DND-41 (cell line): ENCODE measurements at regions not wholly inside any gene's neighbourhood (a gene's known extent, or its start where the extent isn't known, plus 50 kb on each side); places are given as distances from the start of the nearest gene placed in this dataset.

Experiments
- ATAC-seq: fragments of 200-7000 bp; cut with Tn5 transposase; 3 replicates; pipeline ENCODE4 v1.9.1; 2021; ENCODE audit warnings: low read depth; ENCODE audit not compliant: insufficient read depth
- DNase-seq: peaks from one replicate; pipeline ENCODE4 v3.0.0-alpha.2; 2020
- H2AFZ ChIP-seq: 2 replicates; pipeline ENCODE4 v1.6.0; 2012; ENCODE audit warnings: low read depth, low read length
- H3K27ac ChIP-seq: 2 replicates; pipeline ENCODE4 v1.5.1; 2012; ENCODE audit warnings: low read length, inconsistent platforms
- H3K27me3 ChIP-seq: fragments of 200-600 bp; sonication (generic); 2 replicates; pipeline ENCODE4 v1.6.0; 2012; ENCODE audit warnings: low read length, mild to moderate bottlenecking, inconsistent platforms; ENCODE audit not compliant: insufficient read depth, poor library complexity
- H3K36me3 ChIP-seq: 2 replicates; pipeline ENCODE4 v1.5.1; 2012; ENCODE audit warnings: low read length, inconsistent platforms; ENCODE audit not compliant: insufficient read depth
- H3K4me1 ChIP-seq: 2 replicates; pipeline ENCODE4 v1.5.1; 2012; ENCODE audit warnings: mild to moderate bottlenecking, low read length; ENCODE audit not compliant: insufficient read depth
- H3K4me2 ChIP-seq: 2 replicates; pipeline ENCODE4 v1.6.0; 2012; ENCODE audit warnings: mild to moderate bottlenecking, moderate library complexity, low read length, inconsistent platforms; ENCODE audit not compliant: insufficient read depth
- H3K4me3 ChIP-seq, 2 experiments: fragments of 200-600 bp in 1 of 2; shearing (Covaris generic) in 1 of 2; 2 replicates each; pipeline ENCODE4 v1.5.1; 2012 to 2016; ENCODE audit warnings: inconsistent platforms in 2 of 2, low read length in 2 of 2, mild to moderate bottlenecking in 2 of 2, low read depth in 1 of 2, moderate library complexity in 1 of 2
- H3K79me2 ChIP-seq: 2 replicates; pipeline ENCODE4 v1.6.0; 2012; ENCODE audit warnings: low read length, inconsistent platforms; ENCODE audit not compliant: insufficient read depth
- H3K9ac ChIP-seq: 2 replicates; pipeline ENCODE4 v1.6.0; 2012; ENCODE audit warnings: low read depth, mild to moderate bottlenecking, inconsistent platforms, low read length, moderate library complexity
- H3K9me3 ChIP-seq: 2 replicates; pipeline ENCODE4 v1.5.1; 2012; ENCODE audit warnings: low read length, moderate library complexity, mild to moderate bottlenecking, inconsistent platforms; ENCODE audit not compliant: insufficient read depth, severe bottlenecking
- H4K20me1 ChIP-seq: 2 replicates; pipeline ENCODE4 v1.6.0; 2012; ENCODE audit warnings: low read length; ENCODE audit not compliant: insufficient read depth
- EZH2 ChIP-seq: IDR thresholded peaks from 3 replicates; pipeline ENCODE4 v1.6.1; 2012; ENCODE audit warnings: borderline replicate concordance, low read depth, mild to moderate bottlenecking, moderate library complexity, low read length, inconsistent platforms; ENCODE audit not compliant: severe bottlenecking
- TF ChIP-seq, protein P1 (sequence below): IDR thresholded peaks from 2 replicates; pipeline ENCODE4 v1.5.1; 2012; ENCODE audit warnings: borderline replicate concordance, low read length, moderate library complexity, mild to moderate bottlenecking; ENCODE audit not compliant: poor library complexity, severe bottlenecking; ENCODE audit errors: extremely low read depth

DNA sequence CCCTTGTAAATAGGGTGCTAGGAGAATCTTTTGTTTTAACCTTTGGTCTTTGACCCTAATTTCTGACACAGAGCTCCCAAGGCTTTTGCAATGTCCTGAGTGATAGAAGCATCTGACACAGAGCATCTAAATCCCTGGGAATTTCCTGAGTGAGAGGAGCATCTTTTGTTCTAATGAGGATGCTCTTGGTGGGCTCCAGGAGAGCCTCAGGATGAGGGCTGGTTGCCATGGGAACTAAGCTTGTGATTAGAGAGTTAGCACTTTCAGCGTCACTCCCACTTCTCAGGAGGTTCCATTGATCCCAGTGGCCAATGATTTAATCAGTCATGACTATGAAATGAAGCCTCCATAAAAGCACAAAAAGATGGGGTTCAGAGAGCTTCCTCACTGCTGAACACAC is 264.8 kb downstream of the KIF20B start:
- no peak for TF ChIP-seq EZH2
- ATAC-seq = no peak
- no peaks in the 10 kb centered on the region for H3K79me2 ChIP-seq

DNA sequence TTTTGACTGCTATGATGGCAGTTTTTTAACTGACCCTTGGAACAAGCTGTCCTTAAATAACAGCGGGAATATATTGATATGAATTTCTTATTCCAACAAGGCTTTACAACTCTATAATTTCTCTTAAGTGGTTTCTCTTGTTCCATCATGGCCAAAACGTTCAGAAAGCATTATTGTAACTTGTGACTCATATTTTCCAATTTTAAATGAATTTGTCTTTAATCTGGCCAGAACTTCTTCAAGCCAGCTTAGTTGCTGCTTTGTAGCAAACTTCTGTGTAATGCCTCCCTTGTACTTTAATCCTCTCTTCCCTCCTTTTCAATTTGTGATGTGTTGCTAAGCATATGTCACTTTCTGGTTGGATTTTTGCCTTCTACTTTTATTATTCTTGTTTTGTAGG is 271.9 kb downstream of the KIF20B start:
- ATAC-seq = no peak
- H3K27me3 ChIP-seq = peaks cover 3% of the 10 kb centered on the region

More for the DNA sequence above, 264.8 kb downstream of the KIF20B start:
- Histone ChIP-seq H3K36me3 (no peaks in the 10 kb centered on the region), H3K9ac (no peak overlapping the region), H3K4me1 (no peaks in the 10 kb centered on the region), H2AFZ (no peak overlapping the region), H3K4me2 (no peak overlapping the region), H3K9me3 (no peaks in the 10 kb centered on the region), H4K20me1 (no peaks in the 10 kb centered on the region), H3K27ac (no peak overlapping the region), H3K27me3 (peaks cover 5% of the 10 kb centered on the region), H3K4me3 (no peak overlapping the region)
- DNase-seq = no peak

DNA sequence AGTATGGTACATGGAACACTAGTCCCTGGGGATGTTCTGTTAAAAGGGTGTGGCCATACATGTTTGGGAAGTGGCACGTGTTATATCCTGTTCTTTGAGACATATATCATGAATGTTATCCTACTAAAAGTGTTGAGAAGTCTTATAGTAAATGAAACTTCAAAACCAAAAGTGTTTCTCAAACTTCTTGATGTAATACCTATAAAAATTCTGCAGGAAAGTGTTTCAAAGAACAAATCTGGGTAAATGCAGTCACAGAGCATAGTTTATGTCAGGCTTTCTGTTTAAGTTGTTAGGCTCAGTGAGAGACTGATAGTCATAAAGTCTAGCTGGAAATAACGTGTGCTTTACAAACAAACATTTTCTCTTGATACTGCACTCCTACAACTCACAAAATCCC is 273.7 kb downstream of the KIF20B start:
- Histone ChIP-seq H3K27me3 (peaks cover under 1% of the 10 kb centered on the region), H3K36me3 (no peaks in the 10 kb centered on the region), H3K9me3 (no peaks in the 10 kb centered on the region), H3K4me2 (no peak overlapping the region), H3K9ac (no peak overlapping the region), H2AFZ (no peak overlapping the region), H3K4me1 (no peaks in the 10 kb centered on the region), H3K4me3 (no peak overlapping the region), H3K27ac (no peak overlapping the region), H4K20me1 (no peaks in the 10 kb centered on the region), H3K79me2 (no peaks in the 10 kb centered on the region)
- TF ChIP-seq EZH2 = no peak
- DNase-seq (no peak), ATAC-seq (no peak)

More for the DNA sequence above, 271.9 kb downstream of the KIF20B start:
- H2AFZ ChIP-seq = no peak overlapping the region
- H4K20me1 ChIP-seq = no peaks in the 10 kb centered on the region
- H3K4me3 ChIP-seq = no peak overlapping the region
- H3K4me2 ChIP-seq = no peak overlapping the region
- TF ChIP-seq, protein P1, sequence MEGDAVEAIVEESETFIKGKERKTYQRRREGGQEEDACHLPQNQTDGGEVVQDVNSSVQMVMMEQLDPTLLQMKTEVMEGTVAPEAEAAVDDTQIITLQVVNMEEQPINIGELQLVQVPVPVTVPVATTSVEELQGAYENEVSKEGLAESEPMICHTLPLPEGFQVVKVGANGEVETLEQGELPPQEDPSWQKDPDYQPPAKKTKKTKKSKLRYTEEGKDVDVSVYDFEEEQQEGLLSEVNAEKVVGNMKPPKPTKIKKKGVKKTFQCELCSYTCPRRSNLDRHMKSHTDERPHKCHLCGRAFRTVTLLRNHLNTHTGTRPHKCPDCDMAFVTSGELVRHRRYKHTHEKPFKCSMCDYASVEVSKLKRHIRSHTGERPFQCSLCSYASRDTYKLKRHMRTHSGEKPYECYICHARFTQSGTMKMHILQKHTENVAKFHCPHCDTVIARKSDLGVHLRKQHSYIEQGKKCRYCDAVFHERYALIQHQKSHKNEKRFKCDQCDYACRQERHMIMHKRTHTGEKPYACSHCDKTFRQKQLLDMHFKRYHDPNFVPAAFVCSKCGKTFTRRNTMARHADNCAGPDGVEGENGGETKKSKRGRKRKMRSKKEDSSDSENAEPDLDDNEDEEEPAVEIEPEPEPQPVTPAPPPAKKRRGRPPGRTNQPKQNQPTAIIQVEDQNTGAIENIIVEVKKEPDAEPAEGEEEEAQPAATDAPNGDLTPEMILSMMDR = no peak
- H3K27ac ChIP-seq = no peak overlapping the region
- no peaks in the 10 kb centered on the region for H3K79me2 ChIP-seq
- H3K9ac ChIP-seq = no peak overlapping the region
- DNase-seq = no peak
- H3K36me3 ChIP-seq = no peaks in the 10 kb centered on the region
- H3K9me3 ChIP-seq = no peaks in the 10 kb centered on the region
- H3K4me1 ChIP-seq = no peaks in the 10 kb centered on the region

DNA sequence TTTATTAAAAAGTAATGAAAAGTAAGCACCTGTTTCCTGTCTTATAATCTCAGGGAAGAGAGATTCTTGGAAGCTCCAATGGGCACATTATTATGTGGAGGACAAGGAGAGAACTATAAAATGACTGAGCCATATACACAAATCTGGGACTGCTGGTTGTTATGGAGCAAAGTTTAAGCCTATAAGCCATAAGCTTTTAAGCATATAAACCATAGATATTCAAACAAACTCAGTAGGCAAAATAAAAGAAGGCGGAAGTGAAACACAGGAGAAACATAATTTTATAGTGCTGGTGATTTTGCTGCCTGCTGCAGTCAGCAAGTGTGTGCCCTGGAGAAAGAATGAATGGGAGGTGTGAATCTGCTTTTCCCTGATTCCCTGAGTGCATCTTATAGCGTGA is 274.4 kb downstream of the KIF20B start:
- DNase-seq = no peak
- Histone ChIP-seq H3K79me2 (no peaks in the 10 kb centered on the region), H3K4me3 (no peak overlapping the region), H3K9me3 (no peaks in the 10 kb centered on the region), H4K20me1 (no peaks in the 10 kb centered on the region), H3K27ac (no peak overlapping the region), H2AFZ (no peak overlapping the region), H3K4me2 (no peak overlapping the region), H3K27me3 (no peaks in the 10 kb centered on the region), H3K9ac (no peak overlapping the region), H3K36me3 (no peaks in the 10 kb centered on the region), H3K4me1 (no peaks in the 10 kb centered on the region)
- no peak for ATAC-seq
- no peak for TF ChIP-seq EZH2
- TF ChIP-seq, protein P1 = no peak
